OCI-LY1 (cell line): ENCODE measurements at regions not wholly inside any gene's neighbourhood (a gene's known extent, or its start where the extent isn't known, plus 50 kb on each side); places are given as distances from the start of the nearest gene placed in this dataset.

Source experiments
- EZH2 ChIP-seq: fragments of 200-600 bp; sonication (generic), shearing (Covaris generic); IDR thresholded peaks from 2 replicates; pipeline ENCODE4 v1.8.0; 2017; ENCODE audit warnings: borderline replicate concordance, mixed run types, mild to moderate bottlenecking, antibody characterized with exemption, low read length, moderate library complexity, mixed read lengths
- TF ChIP-seq, protein P1 (sequence below): fragments of 200-600 bp; sonication (generic), shearing (Covaris generic); IDR thresholded peaks from 2 replicates; pipeline ENCODE4 v1.5.1; 2017; ENCODE audit warnings: mild to moderate bottlenecking, antibody characterized with exemption, low read length, moderate library complexity, mixed read lengths

DNA sequence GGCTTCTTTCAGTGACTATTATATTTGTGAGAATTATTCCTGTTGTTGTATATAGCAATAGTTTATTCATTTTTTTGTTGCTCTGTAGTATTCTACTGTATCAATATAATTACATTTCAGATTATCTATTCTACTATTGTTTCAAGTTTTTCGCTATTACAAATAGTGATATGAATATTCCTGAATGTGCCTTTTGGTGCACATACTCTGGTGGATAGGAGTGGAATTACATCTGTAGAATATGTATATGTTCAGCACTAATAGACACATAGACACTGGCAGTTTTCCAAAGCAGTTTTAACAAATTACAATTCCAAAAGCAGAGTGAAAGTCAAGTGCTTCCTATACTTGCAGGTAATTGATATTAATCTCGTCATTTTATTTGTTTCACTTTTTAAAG lies 696.2 kb upstream of the PRMT6 start:
- TF ChIP-seq, protein P1, sequence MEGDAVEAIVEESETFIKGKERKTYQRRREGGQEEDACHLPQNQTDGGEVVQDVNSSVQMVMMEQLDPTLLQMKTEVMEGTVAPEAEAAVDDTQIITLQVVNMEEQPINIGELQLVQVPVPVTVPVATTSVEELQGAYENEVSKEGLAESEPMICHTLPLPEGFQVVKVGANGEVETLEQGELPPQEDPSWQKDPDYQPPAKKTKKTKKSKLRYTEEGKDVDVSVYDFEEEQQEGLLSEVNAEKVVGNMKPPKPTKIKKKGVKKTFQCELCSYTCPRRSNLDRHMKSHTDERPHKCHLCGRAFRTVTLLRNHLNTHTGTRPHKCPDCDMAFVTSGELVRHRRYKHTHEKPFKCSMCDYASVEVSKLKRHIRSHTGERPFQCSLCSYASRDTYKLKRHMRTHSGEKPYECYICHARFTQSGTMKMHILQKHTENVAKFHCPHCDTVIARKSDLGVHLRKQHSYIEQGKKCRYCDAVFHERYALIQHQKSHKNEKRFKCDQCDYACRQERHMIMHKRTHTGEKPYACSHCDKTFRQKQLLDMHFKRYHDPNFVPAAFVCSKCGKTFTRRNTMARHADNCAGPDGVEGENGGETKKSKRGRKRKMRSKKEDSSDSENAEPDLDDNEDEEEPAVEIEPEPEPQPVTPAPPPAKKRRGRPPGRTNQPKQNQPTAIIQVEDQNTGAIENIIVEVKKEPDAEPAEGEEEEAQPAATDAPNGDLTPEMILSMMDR = peak; percentile 24; the same call in 1 of the 2 replicates
- TF ChIP-seq EZH2 = no peak
